ENCODE measurements at regions not wholly inside any gene's neighbourhood (a gene's known extent, or its start where the extent isn't known, plus 50 kb on each side); places are given as distances from the start of the nearest gene placed in this dataset.

DNA sequence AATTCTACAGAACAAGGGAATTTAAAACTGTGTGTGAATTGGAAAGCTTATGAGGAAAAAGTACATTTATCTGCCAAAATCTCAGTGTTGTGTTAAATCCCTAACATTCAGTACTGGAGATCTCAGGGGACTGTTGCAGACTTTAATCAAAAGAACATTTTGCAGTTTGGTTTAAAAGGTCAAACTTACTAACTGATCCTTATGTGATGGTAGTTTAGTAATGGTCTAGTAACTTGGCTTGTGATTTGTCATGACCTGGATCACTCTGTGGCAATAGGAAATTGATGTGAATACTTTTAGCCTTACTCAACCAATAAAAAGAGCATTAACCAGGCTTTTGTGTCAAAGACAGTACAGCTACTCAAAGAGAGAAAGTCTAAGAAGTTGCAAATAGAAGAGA, 862.1 kb upstream of the MIR17HG start:
- TF ChIP-seq, protein P1, sequence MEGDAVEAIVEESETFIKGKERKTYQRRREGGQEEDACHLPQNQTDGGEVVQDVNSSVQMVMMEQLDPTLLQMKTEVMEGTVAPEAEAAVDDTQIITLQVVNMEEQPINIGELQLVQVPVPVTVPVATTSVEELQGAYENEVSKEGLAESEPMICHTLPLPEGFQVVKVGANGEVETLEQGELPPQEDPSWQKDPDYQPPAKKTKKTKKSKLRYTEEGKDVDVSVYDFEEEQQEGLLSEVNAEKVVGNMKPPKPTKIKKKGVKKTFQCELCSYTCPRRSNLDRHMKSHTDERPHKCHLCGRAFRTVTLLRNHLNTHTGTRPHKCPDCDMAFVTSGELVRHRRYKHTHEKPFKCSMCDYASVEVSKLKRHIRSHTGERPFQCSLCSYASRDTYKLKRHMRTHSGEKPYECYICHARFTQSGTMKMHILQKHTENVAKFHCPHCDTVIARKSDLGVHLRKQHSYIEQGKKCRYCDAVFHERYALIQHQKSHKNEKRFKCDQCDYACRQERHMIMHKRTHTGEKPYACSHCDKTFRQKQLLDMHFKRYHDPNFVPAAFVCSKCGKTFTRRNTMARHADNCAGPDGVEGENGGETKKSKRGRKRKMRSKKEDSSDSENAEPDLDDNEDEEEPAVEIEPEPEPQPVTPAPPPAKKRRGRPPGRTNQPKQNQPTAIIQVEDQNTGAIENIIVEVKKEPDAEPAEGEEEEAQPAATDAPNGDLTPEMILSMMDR (IDR thresholded peaks at IDR 0.05), result no peak
- TF ChIP-seq POLR2AphosphoS5 (IDR thresholded peaks at IDR 0.05; ENCODE audit: insufficient read depth in 1 of 2, low read depth in 1 of 2), result peak in 1 of 2 donors; percentile 39

All from vagina (tissue), 2 donors.